GM21717 (cell line): ENCODE measurements at regions not wholly inside any gene's neighbourhood (a gene's known extent, or its start where the extent isn't known, plus 50 kb on each side); places are given as distances from the start of the nearest gene placed in this dataset.

Experiments used
- ATAC-seq: cut with Tn5 transposase; IDR thresholded peaks from one replicate; pipeline ENCODE4 v1.9.1; 2021; ENCODE audit warnings: mild to moderate bottlenecking, moderate library complexity; ENCODE audit not compliant: unreplicated experiment

DNA sequence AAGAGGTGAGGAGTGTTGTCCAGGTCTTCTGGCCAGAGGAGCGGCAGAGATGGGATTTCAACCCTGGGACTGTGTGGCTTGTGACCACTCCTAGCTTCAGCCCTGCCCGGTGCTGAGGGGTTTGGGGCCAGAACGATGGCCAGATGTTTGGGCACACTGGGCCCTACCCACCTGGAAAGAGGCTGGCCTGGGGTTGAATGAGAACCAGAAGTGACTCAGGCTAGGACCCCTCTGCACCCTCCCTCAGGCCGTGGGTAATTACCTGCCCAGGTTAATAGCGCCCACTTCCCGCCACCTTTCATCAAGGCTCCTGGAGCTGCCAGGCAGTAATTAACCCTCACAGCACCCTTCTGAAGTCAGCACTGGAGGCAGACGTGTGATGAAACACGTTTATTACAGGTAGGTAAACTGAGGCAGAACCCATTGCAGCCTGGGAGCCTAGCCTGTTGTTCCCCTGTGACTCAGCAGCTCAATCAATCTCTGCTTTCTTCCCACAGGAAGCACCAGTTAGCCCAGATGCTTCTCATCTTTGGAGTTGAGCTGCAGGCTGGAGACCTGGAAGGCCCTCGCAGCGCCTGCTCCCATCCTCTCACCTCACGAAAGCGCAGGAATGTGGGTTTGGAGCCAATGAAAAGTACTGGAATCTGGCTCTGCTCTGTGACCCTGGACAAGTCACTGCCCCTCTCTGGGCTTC lies 120.8 kb downstream of the CEBPB start:
- ATAC-seq = no peak

GRCh38 chr20:50312002-50312681 lies 121.5 kb downstream of the CEBPB start:
- ATAC-seq = no peak

- no peak for ATAC-seq
These were observed 122.3 kb downstream of the CEBPB start for GRCh38 chr20:50312682-50313521.

GRCh38 chr20:50313522-50313820 lies 122.8 kb downstream of the CEBPB start:
- no peak for ATAC-seq

DNA sequence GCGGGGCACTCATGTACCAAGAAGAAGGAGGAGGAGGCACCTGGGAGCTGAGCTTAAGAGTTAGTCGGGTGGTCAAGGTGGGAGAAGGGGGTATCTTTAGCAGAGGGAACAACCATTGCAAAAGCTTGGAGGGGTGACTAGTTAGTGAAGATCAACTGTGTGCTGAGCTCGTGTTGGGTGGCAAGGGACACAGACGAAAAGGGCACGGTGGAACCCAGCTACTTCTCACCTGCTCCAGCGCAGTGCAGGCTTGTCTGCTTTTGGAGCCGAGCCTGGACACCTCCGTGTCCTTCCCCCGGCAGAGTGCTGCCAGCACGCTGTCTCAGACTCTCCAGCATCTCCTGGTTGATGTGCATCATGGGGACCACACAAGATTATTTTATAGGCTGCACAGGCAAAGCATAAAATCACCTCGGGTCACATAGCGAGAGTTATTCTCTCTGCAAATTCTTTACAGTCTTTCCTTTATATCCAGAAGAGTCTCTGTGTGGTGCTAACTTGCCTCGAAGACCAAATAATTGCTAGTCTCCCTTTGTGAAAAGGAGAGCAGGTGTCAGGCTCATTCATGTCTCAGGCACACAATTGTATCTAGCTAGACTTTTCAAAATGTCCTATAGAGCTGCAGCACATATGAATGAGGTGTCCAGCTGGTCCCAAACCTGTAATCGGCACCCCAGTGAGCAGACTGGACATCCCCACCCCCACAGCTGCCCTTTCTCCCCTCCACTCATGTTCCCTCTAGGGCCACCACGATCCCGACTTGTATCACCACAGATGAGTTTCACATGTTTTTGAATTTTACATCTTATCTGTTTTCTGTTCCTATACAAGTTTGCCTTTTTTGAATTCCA lies 123.4 kb downstream of the CEBPB start:
- no peak for ATAC-seq

- no peak for ATAC-seq
These were observed 124.2 kb downstream of the CEBPB start for GRCh38 chr20:50314678-50315335.

DNA sequence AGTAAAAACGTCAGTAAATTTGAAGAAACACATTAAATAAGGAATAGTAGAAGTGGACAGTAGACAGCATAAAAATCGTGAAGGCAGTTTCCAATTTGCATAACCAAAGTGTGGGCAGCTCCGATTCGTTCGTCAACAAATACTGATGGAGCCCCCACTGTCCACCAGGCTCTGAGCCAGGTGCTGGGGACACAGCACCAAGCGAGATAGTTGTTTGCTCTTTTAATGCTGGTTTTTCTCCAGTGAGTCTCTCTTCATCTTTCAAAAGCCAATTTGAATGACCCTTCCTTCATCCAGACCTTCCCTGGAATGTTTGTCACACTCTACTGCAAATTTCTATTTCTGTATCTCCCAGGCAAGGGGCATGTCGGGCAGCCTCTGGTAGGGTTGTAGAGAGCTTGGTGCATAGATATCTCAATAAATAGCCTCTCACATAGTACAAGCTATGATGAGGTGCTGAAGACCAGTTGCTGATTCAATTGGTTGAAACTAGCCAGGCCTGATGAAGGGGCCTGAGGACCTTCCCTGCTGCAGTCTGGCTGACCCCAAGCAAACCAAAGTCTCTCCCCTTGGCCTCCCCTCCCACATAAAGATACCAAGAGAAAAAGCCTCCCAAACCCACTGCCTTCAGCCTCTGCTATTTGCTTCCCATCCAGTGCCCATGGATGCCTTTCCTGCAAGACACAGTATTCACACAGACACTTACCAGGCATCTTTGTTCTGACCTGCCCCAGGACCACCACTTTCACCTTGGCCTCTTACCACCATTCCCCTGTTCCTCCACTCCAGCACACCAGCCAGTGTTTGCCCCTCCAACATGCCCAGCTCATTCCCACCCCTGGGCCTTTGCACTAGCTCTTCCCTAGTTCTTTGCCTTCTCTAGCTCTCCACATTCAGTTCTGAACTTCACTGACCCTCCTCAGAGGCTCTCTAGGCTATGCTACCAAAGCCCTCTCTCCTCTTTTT lies 125.2 kb downstream of the CEBPB start:
- ATAC-seq = no peak

- ATAC-seq = no peak
These were observed 126.5 kb downstream of the CEBPB start for GRCh38 chr20:50317116-50317515.

DNA sequence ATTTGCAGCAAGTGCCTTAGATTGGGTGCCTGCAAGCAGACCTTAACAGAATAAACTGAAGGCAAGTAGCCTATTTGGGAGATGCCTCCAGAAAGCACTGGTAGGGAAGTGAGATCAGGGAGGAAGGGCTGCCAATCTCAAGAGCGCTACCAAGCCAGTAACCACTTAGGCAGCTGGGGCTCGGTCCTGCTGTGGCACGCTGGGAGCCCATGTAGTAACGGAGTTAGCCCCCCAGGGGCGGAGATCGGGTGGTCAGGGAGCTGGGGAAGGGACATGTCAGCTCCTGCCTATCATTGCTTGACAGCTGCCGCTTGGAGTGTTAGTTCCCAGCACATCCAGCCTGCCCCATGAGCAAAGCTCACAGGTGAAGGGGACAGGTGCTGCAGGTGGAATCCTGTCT lies 127.0 kb downstream of the CEBPB start:
- no peak for ATAC-seq

DNA sequence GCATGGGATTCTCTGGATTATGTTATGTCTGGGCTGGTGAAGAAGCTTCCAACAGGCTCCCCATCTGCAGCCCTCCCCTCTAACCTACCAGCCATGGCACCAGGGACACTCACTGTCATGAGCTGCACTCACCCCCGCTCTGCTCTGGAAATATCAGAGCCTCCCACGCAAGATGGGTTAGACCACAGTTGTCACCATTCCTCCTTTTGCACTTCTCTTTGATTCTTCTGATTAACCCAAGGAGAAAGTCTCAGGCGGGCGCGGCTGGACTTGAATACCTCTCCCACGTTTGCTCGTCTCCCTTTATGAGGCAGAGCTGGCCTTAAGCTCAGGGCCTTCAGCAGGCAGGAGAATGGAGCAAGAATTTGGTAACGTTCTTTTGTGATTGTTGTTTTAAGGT lies 128.1 kb downstream of the CEBPB start:
- ATAC-seq = no peak

DNA sequence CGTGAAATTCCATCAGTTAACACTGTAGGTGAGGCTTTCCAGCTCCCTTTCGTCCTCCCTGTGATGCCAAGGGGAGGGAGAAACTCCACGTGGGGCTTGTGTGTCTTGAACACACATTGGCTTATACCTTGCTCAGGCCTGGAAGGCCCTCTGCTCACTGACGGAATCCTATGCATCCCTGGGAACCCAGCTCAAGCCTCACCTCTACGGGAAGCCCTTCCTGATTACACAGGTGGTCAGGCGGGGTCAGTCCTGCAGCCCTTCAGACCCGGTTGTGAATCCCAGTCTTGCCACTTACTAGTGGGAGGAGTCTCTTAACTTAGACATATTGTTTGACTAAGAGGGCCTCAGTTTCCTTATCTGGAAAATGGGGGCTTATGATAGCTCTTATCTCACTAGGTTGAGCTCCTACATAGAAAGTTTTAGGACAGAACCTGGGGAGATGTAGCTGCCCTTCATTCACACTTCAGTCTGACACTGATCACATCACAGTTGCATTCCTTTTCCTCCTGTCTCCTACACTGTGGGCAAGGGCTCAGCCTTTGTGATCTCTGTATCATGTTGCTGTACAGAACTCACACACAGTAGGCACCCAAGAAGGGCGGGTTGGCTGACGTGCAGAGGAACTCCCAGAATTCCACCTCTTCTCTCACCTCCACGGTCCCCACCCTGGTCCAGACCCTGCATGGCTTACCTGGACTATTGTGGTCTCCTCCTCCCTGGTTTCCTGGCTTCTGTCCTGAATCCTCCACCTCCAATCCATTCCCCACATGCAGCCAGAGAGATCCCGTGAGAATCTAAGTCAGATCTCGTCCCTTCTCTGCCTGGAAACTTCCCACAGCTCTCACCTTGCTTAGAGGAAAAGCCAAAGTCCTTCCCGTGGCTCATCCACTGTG lies 129.6 kb downstream of the CEBPB start:
- no peak for ATAC-seq

- no peak for ATAC-seq
These were observed 130.5 kb downstream of the CEBPB start for GRCh38 chr20:50320901-50321796.

DNA sequence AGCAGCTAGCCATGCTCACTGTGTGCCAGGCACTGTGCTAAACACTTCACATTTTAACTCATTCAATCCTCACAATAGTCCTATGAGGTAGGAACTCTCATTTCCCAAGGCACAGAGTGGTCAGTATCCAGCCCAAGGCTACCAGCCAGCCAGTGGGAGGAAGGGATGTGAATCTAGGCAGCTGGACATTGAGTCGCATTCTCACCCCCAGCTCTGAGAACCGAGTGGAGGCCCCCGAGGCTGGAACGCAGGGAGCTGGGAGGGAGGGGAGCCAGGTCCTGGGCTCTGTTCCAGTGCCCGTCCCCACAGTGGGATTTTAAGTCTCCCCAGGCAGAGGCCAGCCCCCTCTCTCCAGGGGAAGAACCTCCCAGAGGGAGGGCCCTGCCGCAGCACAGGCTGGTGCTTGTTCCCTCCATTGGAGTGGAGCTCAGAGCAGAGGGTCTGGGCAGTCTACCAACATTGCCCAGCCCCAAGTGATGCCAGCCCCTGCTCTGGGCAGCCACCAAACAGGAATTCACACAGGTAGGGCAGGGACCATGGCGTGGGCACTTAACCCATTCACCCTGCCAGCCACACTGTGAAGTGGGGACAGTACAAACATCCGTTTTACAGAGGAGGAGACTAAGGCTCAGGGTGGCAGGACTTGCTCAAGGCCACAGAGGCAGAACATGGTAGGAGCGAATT lies 131.3 kb downstream of the CEBPB start:
- ATAC-seq = no peak

DNA sequence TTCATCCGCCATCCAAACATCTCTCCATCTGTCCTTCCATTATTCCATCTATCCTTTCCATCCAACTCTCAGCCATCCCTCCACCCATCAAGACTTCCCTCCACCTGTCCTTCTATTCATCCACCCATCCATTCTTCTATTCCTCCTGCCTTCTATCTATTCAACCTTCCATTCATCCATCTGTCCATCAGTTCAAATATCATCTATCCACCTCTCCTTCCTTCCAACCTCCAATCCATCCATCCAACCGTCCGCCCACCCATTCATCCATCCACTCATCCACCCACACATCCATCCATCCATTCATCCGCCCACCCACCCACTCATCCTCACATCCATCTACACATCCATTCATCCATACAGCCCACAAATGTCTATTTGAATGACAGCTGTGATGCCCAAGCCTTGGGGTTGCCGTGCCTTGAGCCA lies 132.1 kb downstream of the CEBPB start:
- ATAC-seq = no peak

- ATAC-seq = no peak
These were observed 132.6 kb downstream of the CEBPB start for GRCh38 chr20:50323209-50323608.
